IMR-90 (cell line): ENCODE measurements at regions not wholly inside any gene's neighbourhood (a gene's known extent, or its start where the extent isn't known, plus 50 kb on each side); places are given as distances from the start of the nearest gene placed in this dataset.

Experiments
- BHLHE40 ChIP-seq: fragments of 150-350 bp; IDR thresholded peaks from 2 replicates; pipeline ENCODE4 v1.6.1; 2016; ENCODE audit warnings: mild to moderate bottlenecking, low read depth, low read length
- CEBPB ChIP-seq: IDR thresholded peaks from 2 replicates; pipeline ENCODE4 v1.6.1; 2012; ENCODE audit warnings: low read depth, low read length, improper control_type of control experiment
- POLR2A ChIP-seq: IDR thresholded peaks from 2 replicates; pipeline ENCODE4 v1.6.1; 2012; ENCODE audit warnings: mild to moderate bottlenecking, low read depth, low read length
- RAD21 ChIP-seq: IDR thresholded peaks from 2 replicates; pipeline ENCODE4 v1.6.1; 2012; ENCODE audit warnings: low read length, improper control_type of control experiment
- RCOR1 ChIP-seq: IDR thresholded peaks from 2 replicates; pipeline ENCODE4 v1.6.1; 2012; ENCODE audit warnings: mild to moderate bottlenecking, low read length, improper control_type of control experiment; ENCODE audit not compliant: insufficient replicate concordance
- SMC3 ChIP-seq: fragments of 150-350 bp; IDR thresholded peaks from 2 replicates; pipeline ENCODE4 v1.6.1; 2016; ENCODE audit warnings: low read depth, mild to moderate bottlenecking, antibody characterized with exemption, low read length, moderate library complexity
- TF ChIP-seq, protein P1 (sequence below): conservative IDR thresholded peaks from 2 replicates; pipeline ENCODE4 v1.5.1; 2012; ENCODE audit warnings: mild to moderate bottlenecking, low read depth, low read length, improper control_type of control experiment
- TF ChIP-seq, protein P2 (sequence below): fragments of 150-350 bp; IDR thresholded peaks from 2 replicates; pipeline ENCODE4 v1.6.1; 2016; ENCODE audit warnings: low read depth, mild to moderate bottlenecking, low read length, moderate library complexity, borderline replicate concordance
- TF ChIP-seq, protein P3 (sequence below): fragments of 150-350 bp; IDR thresholded peaks from 2 replicates; pipeline ENCODE4 v1.6.1; 2017; ENCODE audit warnings: mild to moderate bottlenecking, antibody characterized with exemption, low read length, low read depth

DNA sequence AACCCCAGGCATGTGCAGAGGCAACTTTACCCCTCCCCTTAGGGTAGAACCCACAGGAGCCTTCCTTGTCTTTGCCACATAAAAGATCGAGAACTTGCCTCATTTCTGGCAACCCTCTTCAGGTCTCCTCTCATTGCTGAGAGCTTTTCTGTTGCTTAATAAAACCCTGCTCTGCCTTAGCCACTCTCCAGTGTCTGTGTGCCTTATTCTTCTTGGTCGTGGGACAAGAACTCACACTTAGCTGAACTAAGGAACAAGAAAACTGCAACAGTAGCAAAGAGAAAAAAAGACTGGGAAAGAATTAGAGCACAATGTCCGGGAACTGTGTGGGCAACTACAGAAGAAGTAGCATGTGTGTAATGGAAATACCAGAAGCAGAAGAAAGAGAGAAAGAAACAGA lies 56.2 kb upstream of the SMIM21 start:
- TF ChIP-seq, protein P1, sequence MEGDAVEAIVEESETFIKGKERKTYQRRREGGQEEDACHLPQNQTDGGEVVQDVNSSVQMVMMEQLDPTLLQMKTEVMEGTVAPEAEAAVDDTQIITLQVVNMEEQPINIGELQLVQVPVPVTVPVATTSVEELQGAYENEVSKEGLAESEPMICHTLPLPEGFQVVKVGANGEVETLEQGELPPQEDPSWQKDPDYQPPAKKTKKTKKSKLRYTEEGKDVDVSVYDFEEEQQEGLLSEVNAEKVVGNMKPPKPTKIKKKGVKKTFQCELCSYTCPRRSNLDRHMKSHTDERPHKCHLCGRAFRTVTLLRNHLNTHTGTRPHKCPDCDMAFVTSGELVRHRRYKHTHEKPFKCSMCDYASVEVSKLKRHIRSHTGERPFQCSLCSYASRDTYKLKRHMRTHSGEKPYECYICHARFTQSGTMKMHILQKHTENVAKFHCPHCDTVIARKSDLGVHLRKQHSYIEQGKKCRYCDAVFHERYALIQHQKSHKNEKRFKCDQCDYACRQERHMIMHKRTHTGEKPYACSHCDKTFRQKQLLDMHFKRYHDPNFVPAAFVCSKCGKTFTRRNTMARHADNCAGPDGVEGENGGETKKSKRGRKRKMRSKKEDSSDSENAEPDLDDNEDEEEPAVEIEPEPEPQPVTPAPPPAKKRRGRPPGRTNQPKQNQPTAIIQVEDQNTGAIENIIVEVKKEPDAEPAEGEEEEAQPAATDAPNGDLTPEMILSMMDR = no peak
- TF ChIP-seq POLR2A = no peak
- no peak for TF ChIP-seq RAD21
- no peak for TF ChIP-seq RCOR1
- TF ChIP-seq, protein P2, sequence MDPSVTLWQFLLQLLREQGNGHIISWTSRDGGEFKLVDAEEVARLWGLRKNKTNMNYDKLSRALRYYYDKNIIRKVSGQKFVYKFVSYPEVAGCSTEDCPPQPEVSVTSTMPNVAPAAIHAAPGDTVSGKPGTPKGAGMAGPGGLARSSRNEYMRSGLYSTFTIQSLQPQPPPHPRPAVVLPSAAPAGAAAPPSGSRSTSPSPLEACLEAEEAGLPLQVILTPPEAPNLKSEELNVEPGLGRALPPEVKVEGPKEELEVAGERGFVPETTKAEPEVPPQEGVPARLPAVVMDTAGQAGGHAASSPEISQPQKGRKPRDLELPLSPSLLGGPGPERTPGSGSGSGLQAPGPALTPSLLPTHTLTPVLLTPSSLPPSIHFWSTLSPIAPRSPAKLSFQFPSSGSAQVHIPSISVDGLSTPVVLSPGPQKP = no peak
- TF ChIP-seq, protein P3, sequence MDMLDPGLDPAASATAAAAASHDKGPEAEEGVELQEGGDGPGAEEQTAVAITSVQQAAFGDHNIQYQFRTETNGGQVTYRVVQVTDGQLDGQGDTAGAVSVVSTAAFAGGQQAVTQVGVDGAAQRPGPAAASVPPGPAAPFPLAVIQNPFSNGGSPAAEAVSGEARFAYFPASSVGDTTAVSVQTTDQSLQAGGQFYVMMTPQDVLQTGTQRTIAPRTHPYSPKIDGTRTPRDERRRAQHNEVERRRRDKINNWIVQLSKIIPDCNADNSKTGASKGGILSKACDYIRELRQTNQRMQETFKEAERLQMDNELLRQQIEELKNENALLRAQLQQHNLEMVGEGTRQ = no peak
- no peak for TF ChIP-seq BHLHE40
- no peak for TF ChIP-seq CEBPB
- TF ChIP-seq SMC3 = no peak
